Lung (tissue), 11 donors: ENCODE measurements at regions not wholly inside any gene's neighbourhood (a gene's known extent, or its start where the extent isn't known, plus 50 kb on each side); places are given as distances from the start of the nearest gene placed in this dataset.

Experiments used
- ATAC-seq: fragments of 200-7000 bp; cut with Tn5 transposase; one replicate; pipeline ENCODE4 v1.9.1; 2020; ENCODE audit warnings: moderate number of reproducible peaks; ENCODE audit not compliant: insufficient read depth, low FRiP score
- DNase-seq, 3 donors: peaks; one replicate each; pipeline ENCODE4 v3.0.0-alpha.2; 2013 to 2017
- H3K27ac ChIP-seq, 2 donors: one replicate each; pipeline ENCODE4 v1.5.1; 2013; ENCODE audit warnings: mild to moderate bottlenecking in 2 of 2, moderate library complexity in 2 of 2, control low read depth in 1 of 2, inconsistent platforms in 1 of 2, low read depth in 1 of 2, low read length in 1 of 2
- H3K27me3 ChIP-seq, 3 donors: one replicate each; pipeline ENCODE4 v1.5.1; 2013; ENCODE audit warnings: low read length in 2 of 3; ENCODE audit not compliant: control insufficient read depth in 3 of 3, insufficient read depth in 3 of 3
- H3K36me3 ChIP-seq, 4 donors: one replicate each; pipeline ENCODE4 v1.5.1; 2013; ENCODE audit warnings: low read length in 4 of 4, mild to moderate bottlenecking in 1 of 4, moderate library complexity in 1 of 4; ENCODE audit not compliant: control insufficient read depth in 4 of 4, insufficient read depth in 4 of 4
- H3K4me1 ChIP-seq, 5 donors: one replicate each; pipeline ENCODE4 v1.5.1; 2013; ENCODE audit warnings: low read length in 5 of 5, mild to moderate bottlenecking in 2 of 5, moderate library complexity in 1 of 5; ENCODE audit not compliant: control insufficient read depth in 5 of 5, insufficient read depth in 5 of 5
- H3K4me3 ChIP-seq: one replicate; pipeline ENCODE4 v1.5.1; 2013; ENCODE audit warnings: mild to moderate bottlenecking, control low read depth, moderate library complexity
- H3K9ac ChIP-seq, 2 donors: one replicate each; pipeline ENCODE4 v1.5.1; 2013; ENCODE audit warnings: low read length in 2 of 2, control low read depth in 1 of 2; ENCODE audit not compliant: insufficient read depth in 1 of 2
- H3K9me3 ChIP-seq, 4 donors: one replicate each; pipeline ENCODE4 v1.5.1; 2013; ENCODE audit warnings: low read length in 3 of 4, mild to moderate bottlenecking in 1 of 4, moderate library complexity in 1 of 4; ENCODE audit not compliant: control insufficient read depth in 4 of 4, insufficient read depth in 3 of 4
- WGBS, 2 donors: extraction: QIAGEN DNeasy Blood & Tissue Kit; methylation state at CpG; one replicate each; pipeline ENCODE4 v1.1.7; 2013; 5-methylcytosine and 5-hydroxymethylcytosine counted together
- TF ChIP-seq, protein P1 (sequence below): IDR thresholded peaks from 2 replicates; pipeline ENCODE4 v1.5.1; 2012; ENCODE audit warnings: mild to moderate bottlenecking; ENCODE audit errors: control extremely low read depth, extremely low read depth
- donor health status: control.
- donor health status: control.
- donor health status: Bipolar disorder and iron deficiency.
- donor health status: healthy.
- donor health status: DM: yes; HTN: yes; CAD: no.

DNA sequence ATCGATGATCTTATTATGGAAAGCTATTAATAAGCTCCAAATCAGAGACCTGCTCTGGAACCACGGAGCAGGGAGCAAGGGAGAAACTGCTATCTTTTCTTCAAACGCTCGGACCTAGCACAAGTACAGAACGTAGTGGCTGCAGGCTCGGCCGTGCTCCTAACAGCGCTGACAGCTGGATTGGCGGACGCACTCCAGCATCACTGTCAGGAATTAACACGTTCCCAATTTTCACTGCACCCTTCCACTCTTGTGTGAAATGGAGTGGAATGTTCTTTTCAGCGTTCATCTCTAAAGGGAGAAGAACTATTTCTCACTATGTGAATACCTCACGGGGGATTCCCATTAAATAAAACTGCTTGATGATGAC, 106.9 kb downstream of the ZNF281 start:
- H3K4me3 ChIP-seq, result peak overlapping the region; percentile 33
- H3K27ac ChIP-seq, result no peak overlapping the region
- no peaks in the 10 kb centered on the region for H3K9me3 ChIP-seq
- peaks cover 0 to 17% (median 0%) of the 10 kb centered on the region in 5 donors for H3K4me1 ChIP-seq
- peak overlapping the region in 1 of 2 donors; percentile 90 for H3K9ac ChIP-seq
- DNase-seq (peak in 2 of 3 donors; percentile 32 to 51), ATAC-seq (peak; percentile 27)
- WGBS, 2 donors, result 25 to 47% methylated on average over 13 of the region's 13 CpGs
- H3K36me3 ChIP-seq, result no peaks in the 10 kb centered on the region
- H3K27me3 ChIP-seq, result no peaks in the 10 kb centered on the region
- TF ChIP-seq, protein P1, sequence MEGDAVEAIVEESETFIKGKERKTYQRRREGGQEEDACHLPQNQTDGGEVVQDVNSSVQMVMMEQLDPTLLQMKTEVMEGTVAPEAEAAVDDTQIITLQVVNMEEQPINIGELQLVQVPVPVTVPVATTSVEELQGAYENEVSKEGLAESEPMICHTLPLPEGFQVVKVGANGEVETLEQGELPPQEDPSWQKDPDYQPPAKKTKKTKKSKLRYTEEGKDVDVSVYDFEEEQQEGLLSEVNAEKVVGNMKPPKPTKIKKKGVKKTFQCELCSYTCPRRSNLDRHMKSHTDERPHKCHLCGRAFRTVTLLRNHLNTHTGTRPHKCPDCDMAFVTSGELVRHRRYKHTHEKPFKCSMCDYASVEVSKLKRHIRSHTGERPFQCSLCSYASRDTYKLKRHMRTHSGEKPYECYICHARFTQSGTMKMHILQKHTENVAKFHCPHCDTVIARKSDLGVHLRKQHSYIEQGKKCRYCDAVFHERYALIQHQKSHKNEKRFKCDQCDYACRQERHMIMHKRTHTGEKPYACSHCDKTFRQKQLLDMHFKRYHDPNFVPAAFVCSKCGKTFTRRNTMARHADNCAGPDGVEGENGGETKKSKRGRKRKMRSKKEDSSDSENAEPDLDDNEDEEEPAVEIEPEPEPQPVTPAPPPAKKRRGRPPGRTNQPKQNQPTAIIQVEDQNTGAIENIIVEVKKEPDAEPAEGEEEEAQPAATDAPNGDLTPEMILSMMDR, result no peak

DNA sequence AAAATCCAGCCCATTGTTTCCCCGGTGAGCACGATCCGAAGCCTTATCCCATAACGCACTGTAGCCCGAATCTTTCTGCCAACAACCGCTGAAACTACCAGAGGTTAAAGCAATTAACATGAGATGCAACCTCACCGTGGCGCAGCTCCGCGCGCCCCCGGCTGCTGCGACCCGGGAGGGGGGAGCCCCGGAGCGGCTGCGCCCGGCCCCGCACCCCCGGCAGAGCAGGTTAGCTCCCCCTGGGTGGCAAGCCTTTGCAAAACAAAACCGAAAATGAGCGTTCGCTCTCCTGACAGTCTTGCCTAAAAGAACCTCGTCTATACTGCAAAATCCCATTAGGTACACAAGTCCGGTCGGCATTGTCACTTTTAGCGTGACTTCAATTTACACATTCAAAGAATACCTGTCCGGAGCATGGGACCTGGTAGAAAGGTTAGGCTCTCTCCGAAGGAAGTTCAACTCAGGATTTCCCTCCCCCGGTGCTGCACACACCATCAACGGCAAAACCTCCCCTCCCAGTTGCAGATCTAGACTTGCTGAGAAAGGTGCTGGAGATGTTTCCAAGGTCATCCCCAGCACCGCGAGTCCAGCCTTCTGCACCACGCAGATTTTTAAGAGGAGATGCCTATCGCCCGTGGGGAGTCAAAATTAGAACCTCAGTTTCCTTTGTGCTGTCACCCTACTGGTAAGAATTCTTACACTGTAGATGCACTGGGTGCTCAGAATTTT, 107.5 kb downstream of the ZNF281 start:
- Histone ChIP-seq H3K27me3 (no peaks in the 10 kb centered on the region), H3K9ac (peak overlapping the region; percentile 65 to 90), H3K4me3 (peak overlapping the region; percentile 33), H3K4me1 (peaks cover 0 to 17% (median 0%) of the 10 kb centered on the region in 5 donors), H3K27ac (no peak overlapping the region), H3K9me3 (no peaks in the 10 kb centered on the region), H3K36me3 (no peaks in the 10 kb centered on the region)
- ATAC-seq, result peak; percentile 20
- WGBS, 2 donors, result 1% methylated on average over 36 of the region's 36 CpGs
- TF ChIP-seq, protein P1, result no peak
- peak; percentile 56 to 71 (median 70) for DNase-seq

DNA sequence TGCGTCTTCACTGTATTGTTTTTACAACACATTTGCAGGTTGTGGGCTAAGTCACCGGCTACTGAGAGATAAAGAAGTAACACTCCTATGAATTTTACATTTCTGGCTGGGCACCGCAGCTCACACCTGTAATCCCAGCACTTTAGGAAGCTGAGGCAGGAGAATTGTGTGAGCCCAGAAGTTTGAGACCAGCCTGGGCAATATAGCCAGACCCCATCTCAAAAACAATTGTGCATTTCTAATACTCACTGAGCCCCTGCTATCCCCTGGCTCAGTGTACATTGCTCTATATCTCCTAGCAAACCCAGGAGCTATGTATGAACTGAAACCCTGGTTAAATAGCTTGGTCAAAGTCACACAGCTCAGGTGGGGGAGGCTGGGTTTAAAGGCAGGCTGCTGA, 108.7 kb downstream of the ZNF281 start:
- TF ChIP-seq, protein P1, result no peak
- Histone ChIP-seq H3K27me3 (no peaks in the 10 kb centered on the region), H3K4me3 (no peak overlapping the region), H3K9ac (no peak overlapping the region), H3K27ac (no peak overlapping the region), H3K36me3 (no peaks in the 10 kb centered on the region), H3K4me1 (peaks cover 0 to 17% (median 0%) of the 10 kb centered on the region in 5 donors), H3K9me3 (no peaks in the 10 kb centered on the region)
- ATAC-seq (no peak), DNase-seq (no peak)
- 96 to 99% methylated on average over 3 of the region's 3 CpGs for WGBS, 2 donors
